A673 (cell line): ENCODE measurements at regions not wholly inside any gene's neighbourhood (a gene's known extent, or its start where the extent isn't known, plus 50 kb on each side); places are given as distances from the start of the nearest gene placed in this dataset.

ENCODE experiments used
- EZH2 ChIP-seq: fragments of 200-600 bp; sonication (generic); IDR thresholded peaks from 2 replicates; pipeline ENCODE4 v1.6.1; 2017; ENCODE audit warnings: borderline replicate concordance, low read depth, mild to moderate bottlenecking, mixed read lengths, antibody characterized with exemption, low read length; ENCODE audit not compliant: poor library complexity, severe bottlenecking
- TF ChIP-seq, protein P1 (sequence below): fragments of 300-800, 200-600 bp; sonication (generic); conservative IDR thresholded peaks from 2 replicates; pipeline ENCODE4 v1.5.1; 2017; ENCODE audit warnings: low read depth, mild to moderate bottlenecking, antibody characterized with exemption, low read length, moderate library complexity, mixed read lengths

DNA sequence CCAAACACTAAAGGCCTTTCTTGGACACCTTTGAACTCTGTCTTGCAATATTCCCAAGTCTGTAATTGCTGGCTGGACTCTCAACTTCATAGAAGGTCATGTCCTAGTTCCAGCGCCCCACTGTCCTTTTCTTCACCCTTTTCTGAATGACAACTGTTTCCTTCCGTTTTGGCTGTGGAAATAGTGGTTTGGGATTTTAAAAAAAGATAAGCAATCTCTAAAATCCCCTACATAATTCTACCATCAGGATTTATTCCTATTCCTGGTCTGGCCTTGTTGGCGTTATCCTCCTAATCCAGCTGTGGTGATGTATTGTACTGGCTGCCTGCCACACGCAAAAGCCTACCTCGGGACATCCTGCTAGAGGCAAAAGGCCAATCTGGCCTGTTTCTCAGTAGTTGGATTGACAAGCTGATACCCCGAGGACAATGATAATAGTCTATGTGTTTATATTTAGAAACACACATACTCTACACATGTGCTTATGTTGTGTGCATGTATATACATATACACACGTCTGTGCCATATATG is 440.3 kb upstream of the DPH6 start:
- TF ChIP-seq, protein P1, sequence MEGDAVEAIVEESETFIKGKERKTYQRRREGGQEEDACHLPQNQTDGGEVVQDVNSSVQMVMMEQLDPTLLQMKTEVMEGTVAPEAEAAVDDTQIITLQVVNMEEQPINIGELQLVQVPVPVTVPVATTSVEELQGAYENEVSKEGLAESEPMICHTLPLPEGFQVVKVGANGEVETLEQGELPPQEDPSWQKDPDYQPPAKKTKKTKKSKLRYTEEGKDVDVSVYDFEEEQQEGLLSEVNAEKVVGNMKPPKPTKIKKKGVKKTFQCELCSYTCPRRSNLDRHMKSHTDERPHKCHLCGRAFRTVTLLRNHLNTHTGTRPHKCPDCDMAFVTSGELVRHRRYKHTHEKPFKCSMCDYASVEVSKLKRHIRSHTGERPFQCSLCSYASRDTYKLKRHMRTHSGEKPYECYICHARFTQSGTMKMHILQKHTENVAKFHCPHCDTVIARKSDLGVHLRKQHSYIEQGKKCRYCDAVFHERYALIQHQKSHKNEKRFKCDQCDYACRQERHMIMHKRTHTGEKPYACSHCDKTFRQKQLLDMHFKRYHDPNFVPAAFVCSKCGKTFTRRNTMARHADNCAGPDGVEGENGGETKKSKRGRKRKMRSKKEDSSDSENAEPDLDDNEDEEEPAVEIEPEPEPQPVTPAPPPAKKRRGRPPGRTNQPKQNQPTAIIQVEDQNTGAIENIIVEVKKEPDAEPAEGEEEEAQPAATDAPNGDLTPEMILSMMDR = no peak
- TF ChIP-seq EZH2 = no peak
